DND-41 (cell line): ENCODE measurements at regions not wholly inside any gene's neighbourhood (a gene's known extent, or its start where the extent isn't known, plus 50 kb on each side); places are given as distances from the start of the nearest gene placed in this dataset.
"Not testable (repeated sequence)": the region's sequence is repeated elsewhere in the genome, so short reads cannot be mapped to it uniquely, and the experiment has no call there.

Experiments used
- ATAC-seq: fragments of 200-7000 bp; cut with Tn5 transposase; 3 replicates; pipeline ENCODE4 v1.9.1; 2021; ENCODE audit warnings: low read depth; ENCODE audit not compliant: insufficient read depth
- DNase-seq: peaks from one replicate; pipeline ENCODE4 v3.0.0-alpha.2; 2020
- H2AFZ ChIP-seq: 2 replicates; pipeline ENCODE4 v1.6.0; 2012; ENCODE audit warnings: low read depth, low read length
- H3K27ac ChIP-seq: 2 replicates; pipeline ENCODE4 v1.5.1; 2012; ENCODE audit warnings: low read length, inconsistent platforms
- H3K27me3 ChIP-seq: fragments of 200-600 bp; sonication (generic); 2 replicates; pipeline ENCODE4 v1.6.0; 2012; ENCODE audit warnings: low read length, mild to moderate bottlenecking, inconsistent platforms; ENCODE audit not compliant: insufficient read depth, poor library complexity
- H3K36me3 ChIP-seq: 2 replicates; pipeline ENCODE4 v1.5.1; 2012; ENCODE audit warnings: low read length, inconsistent platforms; ENCODE audit not compliant: insufficient read depth
- H3K4me1 ChIP-seq: 2 replicates; pipeline ENCODE4 v1.5.1; 2012; ENCODE audit warnings: mild to moderate bottlenecking, low read length; ENCODE audit not compliant: insufficient read depth
- H3K4me2 ChIP-seq: 2 replicates; pipeline ENCODE4 v1.6.0; 2012; ENCODE audit warnings: mild to moderate bottlenecking, moderate library complexity, low read length, inconsistent platforms; ENCODE audit not compliant: insufficient read depth
- H3K4me3 ChIP-seq, 2 experiments: fragments of 200-600 bp in 1 of 2; shearing (Covaris generic) in 1 of 2; 2 replicates each; pipeline ENCODE4 v1.5.1; 2012 to 2016; ENCODE audit warnings: inconsistent platforms in 2 of 2, low read length in 2 of 2, mild to moderate bottlenecking in 2 of 2, low read depth in 1 of 2, moderate library complexity in 1 of 2
- H3K79me2 ChIP-seq: 2 replicates; pipeline ENCODE4 v1.6.0; 2012; ENCODE audit warnings: low read length, inconsistent platforms; ENCODE audit not compliant: insufficient read depth
- H3K9ac ChIP-seq: 2 replicates; pipeline ENCODE4 v1.6.0; 2012; ENCODE audit warnings: low read depth, mild to moderate bottlenecking, inconsistent platforms, low read length, moderate library complexity
- H3K9me3 ChIP-seq: 2 replicates; pipeline ENCODE4 v1.5.1; 2012; ENCODE audit warnings: low read length, moderate library complexity, mild to moderate bottlenecking, inconsistent platforms; ENCODE audit not compliant: insufficient read depth, severe bottlenecking
- H4K20me1 ChIP-seq: 2 replicates; pipeline ENCODE4 v1.6.0; 2012; ENCODE audit warnings: low read length; ENCODE audit not compliant: insufficient read depth
- EZH2 ChIP-seq: IDR thresholded peaks from 3 replicates; pipeline ENCODE4 v1.6.1; 2012; ENCODE audit warnings: borderline replicate concordance, low read depth, mild to moderate bottlenecking, moderate library complexity, low read length, inconsistent platforms; ENCODE audit not compliant: severe bottlenecking
- TF ChIP-seq, protein P1 (sequence below): IDR thresholded peaks from 2 replicates; pipeline ENCODE4 v1.5.1; 2012; ENCODE audit warnings: borderline replicate concordance, low read length, moderate library complexity, mild to moderate bottlenecking; ENCODE audit not compliant: poor library complexity, severe bottlenecking; ENCODE audit errors: extremely low read depth

GRCh38 chr6:134426623-134427022 lies 108.7 kb upstream of the SGK1 start:
- Histone ChIP-seq H3K27me3 (no peaks in the 10 kb centered on the region), H3K9me3 (no peaks in the 10 kb centered on the region), H3K4me2 (no peak overlapping the region), H3K9ac (no peak overlapping the region), H3K79me2 (no peaks in the 10 kb centered on the region), H3K4me3 (no peak overlapping the region), H3K4me1 (no peaks in the 10 kb centered on the region), H2AFZ (no peak overlapping the region), H3K27ac (no peak overlapping the region), H4K20me1 (no peaks in the 10 kb centered on the region), H3K36me3 (no peaks in the 10 kb centered on the region)
- TF ChIP-seq, protein P1, sequence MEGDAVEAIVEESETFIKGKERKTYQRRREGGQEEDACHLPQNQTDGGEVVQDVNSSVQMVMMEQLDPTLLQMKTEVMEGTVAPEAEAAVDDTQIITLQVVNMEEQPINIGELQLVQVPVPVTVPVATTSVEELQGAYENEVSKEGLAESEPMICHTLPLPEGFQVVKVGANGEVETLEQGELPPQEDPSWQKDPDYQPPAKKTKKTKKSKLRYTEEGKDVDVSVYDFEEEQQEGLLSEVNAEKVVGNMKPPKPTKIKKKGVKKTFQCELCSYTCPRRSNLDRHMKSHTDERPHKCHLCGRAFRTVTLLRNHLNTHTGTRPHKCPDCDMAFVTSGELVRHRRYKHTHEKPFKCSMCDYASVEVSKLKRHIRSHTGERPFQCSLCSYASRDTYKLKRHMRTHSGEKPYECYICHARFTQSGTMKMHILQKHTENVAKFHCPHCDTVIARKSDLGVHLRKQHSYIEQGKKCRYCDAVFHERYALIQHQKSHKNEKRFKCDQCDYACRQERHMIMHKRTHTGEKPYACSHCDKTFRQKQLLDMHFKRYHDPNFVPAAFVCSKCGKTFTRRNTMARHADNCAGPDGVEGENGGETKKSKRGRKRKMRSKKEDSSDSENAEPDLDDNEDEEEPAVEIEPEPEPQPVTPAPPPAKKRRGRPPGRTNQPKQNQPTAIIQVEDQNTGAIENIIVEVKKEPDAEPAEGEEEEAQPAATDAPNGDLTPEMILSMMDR = no peak
- DNase-seq (no peak), ATAC-seq (no peak)

- H3K9me3 ChIP-seq, ATAC-seq, H3K36me3 ChIP-seq, H3K79me2 ChIP-seq, H3K27me3 ChIP-seq, H3K27ac ChIP-seq, H3K4me1 ChIP-seq, H4K20me1 ChIP-seq, H2AFZ ChIP-seq, H3K4me2 ChIP-seq, H3K4me3 ChIP-seq, H3K9ac ChIP-seq, DNase-seq: not testable (repeated sequence)
These were observed 108.0 kb upstream of the SGK1 start for GRCh38 chr6:134425917-134426316.

GRCh38 chr6:134425513-134425912 lies 107.6 kb upstream of the SGK1 start:
- H2AFZ ChIP-seq = no peak overlapping the region
- H3K9ac ChIP-seq = no peak overlapping the region
- DNase-seq = no peak
- no peaks in the 10 kb centered on the region for H3K79me2 ChIP-seq
- H3K4me2 ChIP-seq = no peak overlapping the region
- H3K4me3 ChIP-seq = no peak overlapping the region
- no peaks in the 10 kb centered on the region for H3K9me3 ChIP-seq
- H3K27ac ChIP-seq = no peak overlapping the region
- no peaks in the 10 kb centered on the region for H3K36me3 ChIP-seq
- no peak for ATAC-seq
- TF ChIP-seq EZH2 = no peak
- TF ChIP-seq, protein P1 = no peak
- H3K4me1 ChIP-seq = no peaks in the 10 kb centered on the region
- no peaks in the 10 kb centered on the region for H3K27me3 ChIP-seq
- no peaks in the 10 kb centered on the region for H4K20me1 ChIP-seq

DNA sequence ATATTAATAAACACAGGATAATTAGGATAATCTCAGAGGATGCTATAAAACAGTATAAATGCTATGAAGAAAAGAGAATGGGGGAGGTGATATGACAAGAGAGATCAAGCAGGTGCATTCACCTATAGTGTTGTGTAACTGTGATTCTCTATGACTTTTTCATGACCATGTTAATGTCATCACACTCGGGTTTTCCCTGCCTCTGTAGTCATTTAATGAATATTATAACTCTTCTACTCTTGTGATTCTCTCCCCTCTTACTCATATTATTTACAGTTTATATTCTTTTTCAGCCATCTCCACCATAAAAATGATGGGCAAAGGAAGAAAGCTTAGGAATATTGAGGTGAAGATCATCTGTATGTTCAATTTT lies 106.9 kb upstream of the SGK1 start:
- Histone ChIP-seq H3K36me3 (no peaks in the 10 kb centered on the region), H3K79me2 (no peaks in the 10 kb centered on the region), H3K27ac (no peak overlapping the region), H3K27me3 (no peaks in the 10 kb centered on the region), H3K4me2 (no peak overlapping the region), H3K9me3 (no peaks in the 10 kb centered on the region), H3K4me3 (no peak overlapping the region), H4K20me1 (no peaks in the 10 kb centered on the region), H2AFZ (no peak overlapping the region), H3K4me1 (no peaks in the 10 kb centered on the region), H3K9ac (no peak overlapping the region)
- DNase-seq (no peak), ATAC-seq (no peak)
- no peak for TF ChIP-seq EZH2
- TF ChIP-seq, protein P1 = no peak
